RKO (cell line): ENCODE measurements at regions not wholly inside any gene's neighbourhood (a gene's known extent, or its start where the extent isn't known, plus 50 kb on each side); places are given as distances from the start of the nearest gene placed in this dataset.
"Not testable (repeated sequence)": the region's sequence is repeated elsewhere in the genome, so short reads cannot be mapped to it uniquely, and the experiment has no call there.

Experiments
- DNase-seq: peaks from one replicate; pipeline ENCODE4 v3.0.0-alpha.2; 2016; ENCODE audit warnings: low spot score

- no peak for DNase-seq
These were observed 68.1 kb upstream of the CEP85L start for GRCh38 chr6:118719351-118720124.

GRCh38 chr6:118718903-118719302 is 67.5 kb upstream of the CEP85L start:
- DNase-seq = no peak

- DNase-seq = no peak
These were observed 66.9 kb upstream of the CEP85L start for GRCh38 chr6:118718297-118718696.

- DNase-seq = no peak
These were observed 65.7 kb upstream of the CEP85L start for GRCh38 chr6:118717106-118717505.

- not testable (repeated sequence) for DNase-seq
These were observed 64.5 kb upstream of the CEP85L start for GRCh38 chr6:118715907-118716306.

- DNase-seq = no peak
These were observed 64.0 kb upstream of the CEP85L start for GRCh38 chr6:118715376-118715775.

GRCh38 chr6:118714756-118715155 is 63.4 kb upstream of the CEP85L start:
- no peak for DNase-seq

GRCh38 chr6:118712969-118713368 is 61.6 kb upstream of the CEP85L start:
- no peak for DNase-seq

- no peak for DNase-seq
These were observed 59.2 kb upstream of the CEP85L start for GRCh38 chr6:118710616-118711015.

GRCh38 chr6:118709859-118710350 is 58.5 kb upstream of the CEP85L start:
- no peak for DNase-seq

- no peak for DNase-seq
These were observed 57.4 kb upstream of the CEP85L start for GRCh38 chr6:118708744-118709143.

- no peak for DNase-seq
These were observed 56.7 kb upstream of the CEP85L start for GRCh38 chr6:118708055-118708454.

- no peak for DNase-seq
These were observed 55.3 kb upstream of the CEP85L start for GRCh38 chr6:118706702-118707101.

- DNase-seq = no peak
These were observed 54.4 kb upstream of the CEP85L start for GRCh38 chr6:118705544-118706491.

- DNase-seq = no peak
These were observed 53.5 kb upstream of the CEP85L start for GRCh38 chr6:118704915-118705314.

GRCh38 chr6:118701260-118701659 is 49.9 kb upstream of the CEP85L start:
- DNase-seq = not testable (repeated sequence)
